A204.1 (cell line): ENCODE measurements at regions not wholly inside any gene's neighbourhood (a gene's known extent, or its start where the extent isn't known, plus 50 kb on each side); places are given as distances from the start of the nearest gene placed in this dataset.

Experiments used
- FAIRE-seq: peaks from 2 replicates; lab custom pipeline; 2012; peaks lifted over from hg19 to GRCh38; lab: Jason Lieb, UNC

DNA sequence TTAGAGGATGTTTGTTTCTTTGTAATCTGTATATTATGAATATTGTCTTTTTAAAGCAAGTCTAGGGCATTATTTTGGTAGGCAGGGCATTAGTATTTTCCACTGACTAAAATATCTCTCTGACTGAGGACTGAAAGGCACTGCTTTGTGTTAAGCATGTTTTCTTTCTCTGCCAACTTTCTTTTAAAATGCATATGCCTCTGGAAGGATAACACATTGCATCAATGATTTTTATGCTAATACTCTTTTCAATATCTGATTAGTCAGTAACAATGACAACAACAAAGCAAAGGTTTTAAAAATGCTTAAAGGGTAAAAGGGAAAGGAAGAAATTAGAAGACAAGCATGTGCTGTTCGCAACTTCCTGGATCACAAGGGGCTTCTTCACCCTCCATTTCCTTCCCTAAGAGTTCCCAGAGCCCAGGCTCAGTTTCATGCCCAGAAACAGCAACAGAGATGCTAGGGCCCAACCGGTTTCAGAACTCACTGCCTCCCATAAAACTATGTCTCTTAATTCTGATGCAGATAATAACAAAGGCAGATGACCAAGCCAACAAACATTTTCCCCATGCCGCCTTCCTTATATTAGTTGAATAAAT is 786.8 kb upstream of the ACVR2A start:
- no peak for FAIRE-seq

DNA sequence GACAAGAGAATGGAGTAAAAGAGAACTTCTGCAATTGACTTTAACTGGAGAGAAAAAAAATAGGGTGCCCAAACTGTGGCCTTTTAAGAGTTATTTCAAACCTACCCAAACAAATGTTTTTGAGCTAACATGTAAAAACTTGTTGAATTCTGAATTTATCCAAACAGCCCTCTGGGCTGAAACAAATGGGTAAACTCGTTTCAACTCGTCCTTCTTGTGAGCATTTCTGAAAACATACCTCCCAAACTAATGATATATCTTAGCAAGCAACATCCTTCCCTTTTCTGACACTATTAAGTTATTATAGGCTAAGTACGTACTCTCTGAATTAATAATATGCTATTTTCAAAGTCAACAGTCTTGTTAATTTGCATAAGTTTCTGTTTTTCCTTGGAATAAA is 793.0 kb upstream of the ACVR2A start:
- no peak for FAIRE-seq

DNA sequence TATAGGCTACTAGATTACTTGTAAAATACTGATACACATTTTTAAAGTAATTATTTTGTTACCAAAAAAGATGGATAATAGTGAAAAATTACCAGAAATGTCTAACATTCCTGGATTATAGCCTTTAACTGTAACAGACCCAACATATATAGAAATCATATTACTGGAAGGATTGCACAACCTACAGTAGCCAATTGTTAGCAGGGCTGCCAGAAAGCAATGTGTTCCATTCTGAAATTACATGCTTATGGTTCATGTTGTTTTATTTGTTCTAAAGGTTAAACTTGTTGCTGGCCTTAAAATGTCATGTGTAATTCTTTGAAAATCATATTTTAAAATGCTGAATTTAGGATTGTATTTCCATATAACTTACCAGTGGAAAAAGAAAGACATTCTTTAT is 793.6 kb upstream of the ACVR2A start:
- FAIRE-seq: no peak

DNA sequence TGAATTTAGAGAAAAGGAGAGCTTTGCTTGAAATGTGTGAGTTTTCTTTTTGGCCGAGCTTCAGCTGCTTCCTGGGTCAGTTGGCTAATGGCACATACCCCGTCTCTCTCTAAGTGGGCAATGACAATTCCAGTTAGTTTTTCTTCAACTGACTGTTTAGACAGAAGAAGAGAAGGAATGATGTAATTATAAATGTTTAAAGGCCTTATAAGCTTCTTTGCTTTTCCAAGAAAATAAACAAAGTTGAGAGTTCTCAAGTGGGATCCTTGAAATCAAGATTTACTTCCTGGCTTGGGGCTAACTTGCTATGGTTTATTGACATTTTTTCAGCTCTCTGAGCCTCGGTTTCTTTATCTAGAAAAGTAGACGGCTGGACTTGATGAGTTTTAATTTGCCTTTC is 794.9 kb upstream of the ACVR2A start:
- no peak for FAIRE-seq

DNA sequence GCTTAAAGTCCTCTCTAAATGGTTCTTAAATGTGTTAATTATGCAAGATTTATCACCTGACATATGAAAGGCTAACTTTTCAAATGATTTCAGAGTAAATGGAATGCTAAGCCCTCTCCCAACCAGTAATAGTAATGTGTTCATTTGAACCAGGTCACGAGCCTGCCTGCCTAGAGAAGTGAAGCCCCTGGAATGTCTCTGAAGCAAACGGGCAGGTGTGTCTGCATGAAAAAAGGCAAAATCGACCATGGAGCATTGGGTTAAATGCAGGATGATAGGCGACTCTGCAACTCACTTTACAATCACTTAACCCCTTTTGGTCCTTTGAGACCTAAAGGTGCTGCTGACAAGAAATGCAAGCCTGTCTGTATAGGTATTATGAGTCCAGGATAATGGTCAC is 798.4 kb upstream of the ACVR2A start:
- no peak for FAIRE-seq

DNA sequence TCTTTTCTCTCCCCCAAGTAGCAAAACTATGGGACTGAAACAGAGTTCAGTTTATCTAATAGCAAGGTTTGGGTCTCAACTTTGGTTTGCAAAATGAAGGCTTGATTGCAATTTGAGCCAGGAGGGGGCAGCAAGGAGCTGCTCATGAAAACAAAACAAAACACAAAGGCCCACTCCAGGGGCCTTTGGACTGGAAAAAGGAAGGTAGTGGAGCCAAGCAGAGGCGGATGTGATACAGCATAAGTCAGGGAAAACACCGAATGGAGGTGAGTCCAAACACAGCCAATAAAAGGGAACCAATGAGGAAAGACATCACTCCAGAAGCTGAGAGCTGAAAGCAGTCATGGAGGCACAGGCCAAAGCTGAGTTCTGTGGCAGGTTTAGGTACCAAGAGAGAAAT is 799.7 kb upstream of the ACVR2A start:
- FAIRE-seq: no peak

DNA sequence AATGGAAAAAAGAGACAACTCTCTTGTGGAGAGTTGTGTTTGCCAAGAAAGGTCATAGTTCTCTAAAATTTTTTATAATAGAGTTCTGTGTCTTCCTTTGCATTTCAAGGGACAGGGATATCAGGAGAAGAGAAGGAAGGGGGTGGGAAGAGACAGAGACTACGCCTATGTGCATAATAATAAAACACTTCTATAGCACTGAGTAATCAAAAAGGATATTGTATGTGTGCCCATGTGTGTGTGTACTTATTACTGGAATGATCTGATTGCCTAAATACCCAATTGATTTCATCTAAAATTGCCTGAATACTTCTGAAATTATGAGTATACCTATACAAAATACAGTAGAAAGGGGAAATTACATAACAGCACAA is 803.7 kb upstream of the ACVR2A start:
- FAIRE-seq: no peak

DNA sequence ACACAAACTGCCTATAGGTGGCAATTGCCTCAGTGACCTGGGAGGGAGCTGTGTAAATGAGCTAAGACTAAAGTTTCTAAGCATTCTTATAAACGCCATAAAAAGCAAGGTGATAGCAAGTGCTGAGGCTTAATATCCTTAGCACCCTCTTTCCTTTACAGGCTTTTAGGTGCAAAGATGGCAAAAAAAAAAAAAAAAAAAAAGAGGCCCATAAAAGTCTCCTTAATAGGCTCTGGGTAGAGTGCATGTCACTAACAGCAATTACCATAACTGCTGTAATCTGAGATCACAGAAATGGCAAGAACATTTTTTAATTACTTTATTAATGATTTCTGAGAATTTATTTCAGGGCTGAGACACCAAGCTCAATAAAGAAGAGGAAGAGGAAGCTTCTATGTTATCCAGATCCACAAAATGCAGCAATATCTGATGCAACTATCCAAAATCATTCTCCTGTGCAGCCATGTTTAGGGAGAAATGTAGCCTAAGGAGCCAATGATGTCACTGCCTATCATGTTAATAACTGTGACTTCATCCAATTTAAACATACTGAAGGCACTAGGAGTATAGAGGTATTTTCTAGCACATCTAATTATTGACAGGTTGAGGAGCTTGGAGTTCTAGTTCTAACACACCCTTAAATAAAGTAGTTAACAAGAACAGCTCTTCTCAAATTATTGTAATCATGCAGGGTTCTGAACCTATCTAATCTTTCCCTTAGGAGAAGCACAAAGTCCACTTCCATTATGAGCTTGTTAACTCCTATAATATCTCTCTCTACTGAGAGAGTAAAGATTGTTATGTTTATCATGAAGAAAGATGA is 804.3 kb upstream of the ACVR2A start:
- FAIRE-seq: no peak

DNA sequence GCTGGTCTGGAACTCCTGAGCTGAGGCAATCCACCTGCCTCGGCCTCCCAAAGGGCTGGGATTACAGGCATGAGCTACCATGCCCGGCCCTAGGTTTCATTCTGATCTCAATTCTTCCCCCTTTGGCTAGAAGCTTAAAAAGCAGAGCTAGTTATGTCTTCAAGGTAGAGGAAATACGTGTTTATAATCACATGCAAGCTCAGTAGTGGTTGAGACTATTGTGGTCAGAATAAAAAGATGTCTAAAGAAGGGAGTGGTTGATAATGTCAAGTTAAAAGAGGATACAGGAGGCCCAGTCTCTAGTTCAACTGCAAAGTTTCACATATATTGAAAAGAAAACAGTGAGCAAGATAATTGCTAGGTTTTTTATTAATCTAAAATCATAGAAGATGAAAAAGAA is 807.8 kb upstream of the ACVR2A start:
- FAIRE-seq: no peak

DNA sequence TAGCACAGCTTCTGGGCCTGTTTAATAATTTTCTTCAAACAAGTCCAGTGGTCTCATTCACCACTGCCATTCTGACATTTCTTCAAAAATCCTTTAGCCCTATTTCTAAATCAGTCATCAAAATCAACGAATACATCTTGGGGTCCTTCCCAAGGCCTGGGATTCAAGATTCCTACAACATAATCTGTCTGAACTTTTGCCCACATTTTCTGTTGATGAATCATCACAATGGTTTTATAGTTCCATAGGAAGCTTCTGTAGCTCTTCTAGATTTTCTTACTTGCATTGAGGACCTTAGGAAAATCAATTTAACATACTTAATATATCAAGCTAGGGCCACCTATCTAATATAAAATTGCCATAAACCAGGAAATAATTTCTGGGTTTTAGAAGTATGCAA is 811.8 kb upstream of the ACVR2A start:
- no peak for FAIRE-seq

DNA sequence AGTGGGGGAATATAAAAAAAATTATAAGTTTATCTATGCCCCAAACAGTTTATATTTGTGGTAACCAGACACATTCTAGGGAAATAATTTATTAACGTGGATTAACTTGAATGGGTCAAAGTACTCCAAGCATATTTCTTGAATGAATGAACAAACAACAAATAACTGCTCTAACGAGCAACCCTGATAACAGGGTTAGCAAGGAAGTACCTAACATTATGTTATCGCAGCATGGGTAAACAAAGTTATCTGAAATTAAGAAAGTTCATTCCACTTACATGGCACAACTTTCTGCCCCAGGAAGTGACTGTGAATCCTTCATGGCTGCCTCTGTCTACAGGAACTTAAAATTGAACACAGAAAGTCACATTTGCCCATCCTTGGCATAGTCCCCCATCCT is 812.9 kb upstream of the ACVR2A start:
- no peak for FAIRE-seq

DNA sequence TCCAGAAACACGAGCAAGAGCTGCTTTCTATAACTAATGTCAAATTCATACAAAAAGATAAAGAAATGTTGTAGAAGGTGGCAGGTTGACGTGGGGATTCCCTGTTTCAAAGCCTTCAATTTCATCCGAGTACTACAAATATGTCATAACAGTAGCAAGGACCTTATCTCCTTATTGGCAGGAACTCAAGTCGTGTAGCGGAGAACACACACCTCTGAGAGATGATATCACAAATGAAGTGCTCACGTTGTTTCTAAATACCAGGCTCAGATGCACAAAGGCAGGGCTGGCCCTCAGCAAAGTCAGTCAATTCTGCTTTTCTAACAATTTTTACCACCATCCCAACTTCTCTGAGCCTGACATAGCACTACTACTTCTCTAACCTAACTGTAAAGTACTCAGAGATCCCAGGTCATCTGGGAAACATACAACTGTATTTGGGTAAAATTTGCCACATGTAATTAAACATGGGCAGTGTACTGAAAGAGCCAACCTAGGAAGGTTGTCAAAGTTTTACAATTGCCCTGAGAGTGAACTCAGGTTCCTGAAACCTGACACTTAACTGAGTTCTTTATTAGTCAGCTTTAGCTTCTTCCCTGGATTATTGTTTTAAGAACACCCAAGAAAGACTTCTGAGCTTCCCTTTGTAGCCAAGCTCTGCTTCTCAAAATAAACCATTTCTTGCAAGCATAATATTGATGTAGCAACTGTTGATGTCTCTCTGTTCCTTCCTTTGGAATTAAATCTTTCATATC is 813.7 kb upstream of the ACVR2A start:
- no peak for FAIRE-seq

DNA sequence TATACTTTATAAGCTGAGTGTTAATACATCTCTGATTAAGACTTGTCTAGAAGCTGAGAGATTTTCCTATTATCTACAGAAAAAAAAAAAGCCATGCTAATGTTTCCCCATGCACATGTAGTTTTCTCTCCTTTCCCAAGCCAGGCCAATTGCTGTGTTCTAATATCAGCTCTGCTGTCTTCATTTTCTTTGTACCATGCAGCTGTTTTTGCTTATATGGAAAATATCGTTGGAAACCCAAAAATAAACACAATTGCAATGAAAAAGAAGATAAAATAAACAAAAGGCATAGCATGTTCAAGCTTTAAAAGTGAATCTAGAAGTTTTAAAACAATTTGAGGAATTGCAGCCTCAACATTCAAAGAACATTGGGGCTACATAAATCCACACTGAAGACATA is 817.4 kb upstream of the ACVR2A start:
- no peak for FAIRE-seq

DNA sequence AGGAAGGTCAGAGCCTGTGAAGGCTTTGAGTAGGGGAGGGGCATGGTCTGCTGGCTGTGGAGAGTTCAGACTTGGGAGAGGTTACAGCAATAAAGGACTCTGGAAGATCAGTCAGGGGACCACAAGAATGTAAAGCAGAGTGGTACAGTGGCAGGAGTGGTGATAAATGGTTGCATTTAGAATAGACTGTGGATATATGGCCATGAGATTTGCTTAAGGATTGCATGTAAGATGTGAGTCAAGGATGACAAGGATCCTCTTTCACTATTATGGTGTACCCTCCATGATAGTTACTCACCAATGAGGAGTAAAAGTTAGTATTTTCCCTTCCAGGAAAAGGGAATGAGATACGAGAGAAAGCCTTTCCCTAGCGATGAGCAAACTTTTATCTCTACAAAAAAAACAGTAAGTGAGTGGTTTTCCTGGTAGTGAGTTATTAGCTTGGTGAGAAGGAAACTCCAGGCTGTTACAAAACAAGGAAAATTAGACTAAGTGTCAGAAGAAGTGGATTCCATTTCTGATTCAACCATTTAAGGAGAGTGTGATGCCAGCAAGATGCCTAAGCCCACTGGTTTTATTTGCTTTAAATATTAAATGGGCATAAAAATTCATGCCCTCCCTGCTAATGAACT is 818.0 kb upstream of the ACVR2A start:
- FAIRE-seq: no peak

DNA sequence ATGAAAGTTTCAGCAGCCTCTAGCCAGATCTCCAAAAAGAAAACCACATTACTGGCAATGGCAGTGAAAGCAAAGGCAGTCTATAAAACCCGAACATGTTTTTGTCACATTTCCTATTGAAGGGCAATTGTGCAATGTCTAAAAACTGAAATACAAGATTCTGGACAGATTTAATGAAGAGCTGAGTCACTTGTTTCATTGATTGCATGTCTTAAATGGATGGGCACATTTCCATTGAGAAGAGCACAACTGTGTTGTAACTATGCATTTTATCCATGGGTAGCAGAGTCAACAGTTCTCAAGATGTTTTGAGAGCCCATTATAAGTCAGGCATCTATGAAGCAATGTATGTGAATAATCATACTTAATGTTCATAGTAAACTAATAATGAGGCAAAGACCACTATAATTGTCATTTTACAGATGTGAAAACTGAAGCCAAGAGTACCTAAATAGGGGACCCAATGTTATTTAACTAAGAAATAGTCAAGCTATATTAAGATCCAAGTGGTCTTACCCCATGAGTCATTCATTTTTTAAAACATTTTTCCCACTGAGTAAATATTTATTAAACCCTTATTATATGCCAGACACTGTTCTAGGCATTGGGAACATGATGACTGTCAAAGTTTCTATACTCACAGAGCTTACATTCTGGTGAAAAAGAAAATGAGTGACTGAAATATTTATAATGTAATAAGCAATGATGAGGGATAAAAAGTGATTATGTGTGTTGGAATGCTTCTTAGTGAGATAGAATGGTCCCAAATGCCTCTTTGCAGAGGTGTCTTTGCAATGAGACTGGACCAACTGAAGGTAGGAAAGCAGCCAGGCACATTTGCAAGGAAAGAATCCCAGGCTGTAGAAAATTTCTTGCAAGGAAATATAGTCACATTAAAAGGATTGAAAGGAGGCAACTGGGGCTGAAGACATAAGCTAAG is 818.9 kb upstream of the ACVR2A start:
- FAIRE-seq: no peak

DNA sequence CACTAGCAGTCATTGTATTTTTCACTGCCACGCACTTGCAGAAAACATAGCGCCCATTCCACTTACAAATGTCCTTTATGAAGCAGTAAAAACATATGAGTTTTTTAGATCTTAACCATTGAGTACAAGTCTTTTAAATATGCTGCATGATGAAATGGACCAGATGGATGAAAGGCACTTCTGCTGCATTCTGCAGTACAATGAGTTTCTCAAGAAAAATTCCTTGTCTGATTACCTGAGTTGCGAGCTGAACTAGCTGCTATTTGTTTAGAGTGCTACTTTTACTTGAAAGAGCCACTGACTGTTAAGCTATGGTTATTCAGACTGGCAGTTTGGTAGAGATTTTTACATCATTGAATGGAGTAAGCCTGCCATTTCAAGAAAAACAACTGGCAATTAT is 825.5 kb upstream of the ACVR2A start:
- FAIRE-seq: no peak

DNA sequence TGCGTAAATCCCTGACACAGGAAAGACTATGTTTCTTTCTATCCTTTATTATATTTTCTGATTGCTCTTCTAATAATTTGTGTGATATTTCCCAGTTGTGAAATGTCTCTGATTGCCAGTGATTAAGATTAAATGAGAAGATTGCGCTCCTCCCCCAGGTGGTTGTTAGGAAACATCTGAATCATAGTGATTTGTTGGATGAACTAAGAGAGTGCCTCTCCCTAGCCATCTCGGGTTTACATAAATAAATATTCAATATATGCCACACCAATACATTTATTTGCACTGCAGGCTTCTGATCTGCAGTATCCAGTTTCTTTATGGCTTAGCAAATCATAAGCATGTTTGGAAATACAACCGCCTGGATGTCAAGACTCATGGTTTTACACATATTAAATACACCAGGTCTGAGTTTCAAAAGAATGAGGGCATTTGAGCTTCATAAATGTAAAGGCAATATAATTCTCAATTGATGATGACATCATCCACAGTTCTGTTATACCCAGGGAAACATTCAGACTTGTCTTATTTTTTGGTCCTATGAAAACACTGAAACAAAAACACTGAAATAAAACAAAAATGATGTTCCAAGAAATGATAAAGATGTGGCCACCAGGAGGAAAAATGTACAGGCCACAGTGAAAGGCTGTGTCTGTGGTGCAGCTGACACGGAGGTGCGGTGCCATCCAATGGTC is 826.7 kb upstream of the ACVR2A start:
- no peak for FAIRE-seq

DNA sequence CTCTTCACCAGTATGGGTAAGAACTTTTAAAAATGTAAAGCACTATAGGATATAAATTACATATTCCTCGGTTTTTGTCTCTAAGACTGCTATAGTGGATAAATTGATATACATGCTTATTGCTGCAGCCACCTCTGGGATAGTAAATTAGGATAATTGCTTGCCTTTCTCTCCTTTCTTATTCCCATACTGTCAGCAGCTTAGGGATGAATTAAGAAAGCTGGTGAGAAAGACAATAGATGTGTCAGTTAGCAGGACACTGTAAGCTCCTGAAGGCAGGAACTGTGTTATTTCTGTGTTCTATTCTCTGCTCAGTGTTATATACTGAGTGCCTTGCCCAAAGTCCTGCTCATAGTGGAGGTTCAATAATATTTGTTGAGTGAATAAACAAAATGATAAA is 828.6 kb upstream of the ACVR2A start:
- no peak for FAIRE-seq

DNA sequence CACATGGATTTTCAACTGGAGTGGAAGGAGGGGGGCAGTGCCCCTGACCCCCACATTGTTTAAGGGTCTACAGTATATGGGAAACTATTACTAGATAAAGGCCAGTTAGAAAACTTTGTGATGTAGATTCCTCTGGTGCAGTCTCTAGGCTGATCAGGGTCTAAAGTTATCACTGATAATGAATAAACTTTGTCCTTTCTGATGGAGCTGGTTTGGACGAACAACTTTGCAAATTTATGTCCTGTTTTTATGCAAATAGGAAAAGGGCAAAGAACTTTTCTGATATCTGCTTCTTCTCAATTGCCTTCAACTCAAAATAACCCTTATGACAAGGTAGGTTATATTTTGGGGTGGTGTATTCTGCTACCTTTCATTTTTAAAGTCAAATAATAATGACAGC is 829.2 kb upstream of the ACVR2A start:
- no peak for FAIRE-seq

DNA sequence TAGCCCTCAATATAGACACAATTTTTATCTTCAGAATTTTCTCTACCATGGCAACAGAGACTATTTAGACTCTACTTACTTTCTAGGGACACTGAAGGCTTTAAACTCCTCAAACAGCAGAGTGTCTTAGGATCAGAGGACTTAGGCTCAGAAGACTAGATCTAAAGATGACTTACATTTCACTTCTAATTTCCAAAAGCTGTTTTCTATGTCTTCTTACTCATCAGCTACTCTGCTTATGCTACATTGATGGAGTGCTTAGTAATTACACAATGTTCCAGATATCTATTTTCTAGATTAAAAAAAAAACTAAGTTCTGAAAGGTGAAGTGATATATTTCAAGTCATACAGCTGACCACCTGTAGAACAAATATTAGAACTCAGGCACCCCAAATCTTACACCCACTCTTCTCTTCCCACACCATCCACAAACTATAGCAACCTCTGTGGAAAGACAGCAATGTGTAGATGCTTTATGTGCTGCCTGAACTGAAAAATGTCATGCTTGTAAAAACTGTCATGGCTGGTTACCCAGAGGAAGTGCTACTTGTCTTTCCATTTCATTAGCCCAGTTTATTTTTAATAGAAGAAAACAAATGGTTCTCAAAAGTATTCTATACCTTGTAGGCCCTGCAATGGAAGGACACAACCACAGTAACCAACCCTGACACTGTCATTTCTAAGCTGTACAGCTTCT is 831.0 kb upstream of the ACVR2A start:
- no peak for FAIRE-seq

DNA sequence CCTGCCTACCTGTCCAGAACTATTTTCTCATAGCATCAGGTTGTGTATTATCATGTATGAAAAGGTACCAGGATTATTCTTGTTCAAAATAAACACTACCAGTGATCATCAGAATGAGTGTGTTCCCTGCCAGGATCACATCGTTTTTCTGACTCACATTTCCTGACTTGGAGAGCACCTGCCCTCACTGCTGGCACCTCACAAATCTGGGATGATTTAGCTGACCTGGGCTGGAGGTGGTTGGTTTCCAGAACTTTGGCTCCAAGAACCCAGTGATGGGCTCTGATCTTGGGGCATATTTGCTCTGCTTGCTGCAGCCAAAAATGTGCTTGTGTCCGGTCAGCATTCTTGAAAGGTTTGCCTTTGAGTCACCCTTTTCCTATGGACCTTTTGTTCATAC is 836.3 kb upstream of the ACVR2A start:
- FAIRE-seq: no peak
